Stimulated activated effector memory CD8-positive, alpha-beta T cell treated with anti-CD3 and anti-CD28 coated beads, Interleukin-12 subunit alpha, Interleukin-12 subunit beta, amount 100 ng/mL, for 72 hours (primary cell): ENCODE measurements at regions not wholly inside any gene's neighbourhood (a gene's known extent, or its start where the extent isn't known, plus 50 kb on each side); places are given as distances from the start of the nearest gene placed in this dataset.

Experiments
- ATAC-seq: fragments of 150-1000 bp; cut with Tn5 transposase; 2 replicates; pipeline ENCODE4 v1.10.0; 2021
- DNase-seq, 2 donors: peaks; one replicate each; pipeline ENCODE4 v3.0.0; 2021 to 2022; ENCODE audit warnings: low spot score in 2 of 2
- H3K27ac Mint-ChIP-seq: one replicate; pipeline ENCODE4 v1.8.0; 2022; ENCODE audit warnings: mild to moderate bottlenecking, mixed read lengths
- H3K36me3 Mint-ChIP-seq: one replicate; pipeline ENCODE4 v1.8.0; 2022; ENCODE audit warnings: mild to moderate bottlenecking, mixed read lengths
- H3K4me1 Mint-ChIP-seq: one replicate; pipeline ENCODE4 v1.8.0; 2022; ENCODE audit warnings: mixed read lengths
- H3K4me3 Mint-ChIP-seq: one replicate; pipeline ENCODE4 v1.8.0; 2022; ENCODE audit warnings: mild to moderate bottlenecking, mixed read lengths
- H3K9me3 Mint-ChIP-seq: one replicate; pipeline ENCODE4 v1.8.0; 2022; ENCODE audit warnings: mixed read lengths

DNA sequence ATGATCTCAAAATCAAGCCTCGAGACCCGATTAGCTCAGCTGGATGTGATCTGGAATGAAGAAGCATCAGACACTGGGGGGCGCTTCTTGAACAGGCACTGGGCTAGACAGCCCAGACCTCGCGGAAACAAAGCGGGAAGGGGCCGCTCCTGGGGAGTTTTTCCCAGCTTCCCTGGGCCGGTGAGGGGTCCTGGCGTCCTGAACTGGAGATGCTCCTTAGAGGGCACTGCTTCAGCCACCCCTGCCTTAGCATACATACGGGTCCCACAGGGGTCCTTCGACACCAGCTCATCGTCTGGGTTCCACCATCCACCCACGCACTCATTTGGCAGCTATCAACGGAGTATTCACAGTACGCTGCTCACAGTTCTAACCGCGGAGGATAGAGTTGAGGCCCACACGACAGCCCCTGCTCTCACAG, 146.7 kb downstream of the TSN start:
- H3K4me1 Mint-ChIP-seq: no peaks in the 10 kb centered on the region
- DNase-seq (no peak), ATAC-seq (no peak)
- no peaks in the 10 kb centered on the region for H3K9me3 Mint-ChIP-seq
- H3K36me3 Mint-ChIP-seq: no peaks in the 10 kb centered on the region
- H3K27ac Mint-ChIP-seq: no peak overlapping the region
- H3K4me3 Mint-ChIP-seq: no peak overlapping the region

DNA sequence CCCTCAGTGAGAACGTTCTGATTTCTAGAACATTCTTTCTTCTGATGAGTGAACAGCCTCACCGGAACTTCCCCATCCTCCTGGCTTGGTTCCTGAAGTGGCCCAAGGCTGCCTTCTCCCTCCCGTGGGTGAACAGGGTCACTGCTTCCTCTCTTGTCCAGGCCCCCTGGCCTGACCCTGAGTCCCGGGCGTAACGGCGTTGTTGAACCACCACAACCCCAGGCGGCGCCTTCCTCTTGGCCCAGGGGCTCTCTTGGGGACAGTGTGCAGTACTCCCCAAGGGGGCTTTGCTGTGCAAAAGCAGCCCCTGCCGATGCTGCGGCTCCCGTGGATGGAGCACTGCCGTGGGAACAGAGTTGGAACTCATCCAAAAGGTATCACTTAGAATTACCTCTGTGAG, 147.2 kb downstream of the TSN start:
- DNase-seq: no peak
- no peak overlapping the region for H3K4me3 Mint-ChIP-seq
- H3K27ac Mint-ChIP-seq: no peak overlapping the region
- no peaks in the 10 kb centered on the region for H3K4me1 Mint-ChIP-seq
- no peaks in the 10 kb centered on the region for H3K36me3 Mint-ChIP-seq
- no peak for ATAC-seq
- H3K9me3 Mint-ChIP-seq: no peaks in the 10 kb centered on the region

DNA sequence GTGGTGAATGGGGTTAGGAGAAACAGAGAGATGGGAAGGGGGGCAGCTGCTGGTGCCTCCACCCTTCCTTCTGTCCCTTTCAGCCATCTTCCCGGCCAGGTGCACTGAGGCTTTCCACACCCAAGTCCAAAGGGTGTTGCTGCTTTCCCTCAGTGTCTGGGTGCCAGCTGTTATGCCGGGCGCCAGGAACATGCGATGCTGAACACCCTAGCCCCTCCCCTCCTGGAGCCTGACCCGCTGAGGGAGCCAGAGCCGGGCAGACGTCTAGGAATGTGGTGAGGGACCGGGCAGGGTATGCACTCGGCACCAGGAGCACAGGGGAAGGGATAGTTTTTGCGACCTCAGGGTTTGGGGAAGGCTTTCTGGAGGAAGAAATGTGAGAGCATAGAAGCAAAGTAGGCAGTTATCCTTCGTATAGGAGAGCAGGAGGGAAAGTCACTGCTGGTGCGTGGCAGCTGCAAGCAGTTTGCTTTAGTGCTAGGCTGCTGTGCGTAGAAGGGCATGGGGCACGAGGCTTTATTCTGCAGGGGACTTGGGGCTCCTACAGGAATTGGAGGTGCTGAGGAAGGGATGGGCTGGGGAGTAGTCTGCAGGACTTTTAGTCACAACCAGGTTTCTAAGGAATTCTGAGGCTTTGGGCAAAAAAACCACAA, 147.7 kb downstream of the TSN start:
- H3K36me3 Mint-ChIP-seq: no peaks in the 10 kb centered on the region
- DNase-seq (no peak), ATAC-seq (no peak)
- H3K27ac Mint-ChIP-seq: no peak overlapping the region
- no peak overlapping the region for H3K4me3 Mint-ChIP-seq
- no peaks in the 10 kb centered on the region for H3K9me3 Mint-ChIP-seq
- no peaks in the 10 kb centered on the region for H3K4me1 Mint-ChIP-seq

DNA sequence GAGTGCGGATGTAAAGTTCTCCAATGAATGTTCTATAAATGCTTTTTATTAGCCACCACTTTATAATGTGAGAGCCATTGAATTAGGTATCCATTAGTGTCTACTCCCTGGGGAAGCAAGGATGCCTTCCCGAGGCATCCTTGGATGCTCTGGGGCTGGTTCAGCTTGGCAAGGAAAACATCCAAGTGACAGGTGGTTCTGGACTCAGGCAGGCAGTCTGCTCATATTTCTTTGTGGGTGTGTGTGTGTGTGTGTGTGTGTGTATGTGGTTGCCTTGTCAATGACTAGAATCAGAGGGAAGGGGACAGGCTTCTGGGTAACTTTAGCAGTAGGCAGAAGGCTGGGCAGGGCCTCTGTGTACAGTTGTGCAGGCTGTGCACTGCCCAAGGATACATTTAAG, 149.2 kb downstream of the TSN start:
- Mint-ChIP-seq H3K4me1 (no peaks in the 10 kb centered on the region), H3K27ac (no peak overlapping the region), H3K9me3 (no peaks in the 10 kb centered on the region), H3K36me3 (no peaks in the 10 kb centered on the region), H3K4me3 (no peak overlapping the region)
- ATAC-seq (no peak), DNase-seq (no peak)

DNA sequence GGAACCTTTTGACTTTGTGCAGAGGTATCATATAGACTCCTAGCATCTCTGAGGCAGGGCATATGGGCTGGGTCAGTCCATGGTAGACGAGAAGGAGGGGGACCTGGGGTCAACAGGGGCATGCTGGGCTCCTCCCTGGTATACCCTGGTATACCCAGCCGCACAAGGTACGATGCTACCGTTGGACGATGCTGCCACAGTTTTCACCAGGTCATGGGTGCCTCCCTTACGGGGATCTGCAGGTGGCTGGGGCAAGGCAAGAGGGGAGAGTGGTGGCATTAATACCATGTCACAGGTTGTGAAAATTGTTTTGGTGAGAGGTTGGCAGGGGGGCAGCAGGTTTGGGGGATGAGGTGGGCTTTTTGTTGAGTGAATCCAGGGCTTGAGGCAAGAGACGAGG, 149.8 kb downstream of the TSN start:
- no peak overlapping the region for H3K27ac Mint-ChIP-seq
- H3K4me1 Mint-ChIP-seq: no peaks in the 10 kb centered on the region
- H3K9me3 Mint-ChIP-seq: no peaks in the 10 kb centered on the region
- H3K36me3 Mint-ChIP-seq: no peaks in the 10 kb centered on the region
- DNase-seq (no peak), ATAC-seq (no peak)
- no peak overlapping the region for H3K4me3 Mint-ChIP-seq

DNA sequence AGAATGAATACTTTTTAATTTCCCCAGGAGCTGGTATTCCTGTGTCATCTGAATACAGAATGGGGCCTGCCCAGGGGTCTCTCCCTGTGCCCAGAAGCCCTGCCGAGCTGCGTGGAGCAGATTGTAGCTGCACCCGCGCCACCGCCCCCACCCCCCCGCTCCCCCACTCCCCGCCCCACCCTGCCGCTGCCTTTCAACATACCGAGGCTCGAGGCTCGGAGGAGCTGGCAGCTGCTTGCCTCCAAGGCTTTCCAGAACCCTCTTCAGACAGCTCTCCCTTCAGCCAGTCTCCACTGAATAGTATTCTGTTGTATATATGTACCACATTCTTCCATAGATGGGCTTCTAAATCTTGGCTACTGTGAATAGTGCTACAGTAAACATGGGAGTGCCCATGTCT, 150.7 kb downstream of the TSN start:
- Mint-ChIP-seq H3K4me1 (no peaks in the 10 kb centered on the region), H3K36me3 (no peaks in the 10 kb centered on the region), H3K9me3 (no peaks in the 10 kb centered on the region), H3K4me3 (no peak overlapping the region), H3K27ac (no peak overlapping the region)
- ATAC-seq (no peak), DNase-seq (no peak)

DNA sequence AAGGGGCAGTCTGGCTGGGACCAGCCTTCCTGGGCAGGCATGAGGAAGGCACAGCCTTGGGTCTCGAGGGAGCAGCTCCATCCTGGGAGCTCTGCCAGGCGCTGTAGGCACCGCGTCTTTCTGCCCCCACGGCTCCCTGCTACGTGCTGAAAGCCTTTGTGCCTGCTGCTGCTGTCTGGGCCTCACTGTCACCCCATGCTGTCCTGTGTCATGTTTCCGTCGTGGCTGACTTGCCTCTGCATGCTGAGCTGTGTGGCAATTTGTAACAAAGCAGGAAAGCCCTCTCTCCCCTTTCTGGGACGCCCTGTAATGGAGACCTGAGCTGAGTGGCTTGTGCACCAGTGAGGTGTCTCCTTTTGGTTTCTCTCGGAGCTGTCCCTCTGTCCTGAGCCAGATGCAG, 152.5 kb downstream of the TSN start:
- no peak for ATAC-seq
- Mint-ChIP-seq H3K36me3 (no peaks in the 10 kb centered on the region), H3K4me3 (no peak overlapping the region), H3K9me3 (no peaks in the 10 kb centered on the region), H3K4me1 (no peaks in the 10 kb centered on the region), H3K27ac (no peak overlapping the region)
- DNase-seq: no peak

DNA sequence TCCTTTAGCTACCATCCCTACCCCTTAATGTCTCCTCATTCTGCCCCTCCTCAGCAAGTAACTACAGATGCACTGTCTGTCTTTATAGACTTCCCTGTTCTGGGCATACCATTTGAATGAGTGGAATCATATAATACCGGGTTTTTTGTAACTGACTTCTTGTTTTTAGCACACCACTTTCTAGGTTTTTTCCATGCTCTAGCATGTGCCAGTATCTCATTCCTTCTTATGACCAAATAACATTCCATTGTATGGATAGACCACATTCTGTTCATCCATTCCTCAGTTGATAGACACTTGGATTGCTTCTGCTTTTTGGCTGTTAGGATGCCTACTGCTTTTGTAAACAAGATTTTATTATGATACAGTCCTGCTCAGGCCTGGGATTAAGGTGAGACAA, 154.7 kb downstream of the TSN start:
- no peak for ATAC-seq
- H3K9me3 Mint-ChIP-seq: no peaks in the 10 kb centered on the region
- no peak overlapping the region for H3K27ac Mint-ChIP-seq
- H3K4me3 Mint-ChIP-seq: no peak overlapping the region
- H3K4me1 Mint-ChIP-seq: no peaks in the 10 kb centered on the region
- no peaks in the 10 kb centered on the region for H3K36me3 Mint-ChIP-seq
- no peak for DNase-seq

DNA sequence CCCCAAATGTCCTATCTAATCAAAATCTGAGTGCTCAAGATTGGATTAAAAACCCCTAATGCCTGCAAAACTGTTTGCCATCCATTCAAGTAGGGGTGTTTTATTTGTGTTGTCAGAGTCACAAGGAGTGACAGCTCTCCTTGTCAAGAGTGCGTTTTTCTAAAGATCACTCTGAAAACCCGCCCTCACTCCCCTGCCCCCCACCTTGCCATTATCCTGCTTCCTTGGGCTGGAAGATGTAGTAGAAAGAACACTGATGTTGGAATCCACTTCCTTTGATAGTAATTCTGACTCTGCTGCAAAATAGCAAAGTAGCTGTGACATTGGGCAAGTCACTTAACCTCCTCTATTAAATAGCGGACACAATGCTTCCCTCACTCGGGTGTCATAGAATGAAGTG, 155.6 kb downstream of the TSN start:
- Mint-ChIP-seq H3K4me1 (no peaks in the 10 kb centered on the region), H3K36me3 (no peaks in the 10 kb centered on the region), H3K9me3 (no peaks in the 10 kb centered on the region), H3K4me3 (no peak overlapping the region), H3K27ac (no peak overlapping the region)
- no peak for DNase-seq
- ATAC-seq: no peak

DNA sequence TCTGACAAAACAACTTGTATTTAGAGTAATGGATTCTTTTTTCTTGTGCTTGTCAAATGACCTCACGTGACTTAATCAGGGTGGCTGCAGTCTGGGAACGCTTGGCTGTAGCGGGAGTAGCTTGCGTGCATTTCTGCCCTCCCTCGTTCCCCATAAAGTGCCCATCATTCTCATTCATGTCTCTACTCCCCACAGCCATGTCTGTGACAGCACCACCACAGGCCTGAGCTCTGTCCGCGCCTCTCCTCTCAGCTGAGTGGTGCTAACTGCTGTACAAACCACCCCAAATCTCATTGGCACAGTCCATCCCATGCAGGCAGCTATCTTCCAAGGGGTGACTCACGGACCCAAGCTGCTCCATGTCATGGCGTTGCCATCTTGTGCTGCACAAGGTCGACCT, 161.7 kb downstream of the TSN start:
- Mint-ChIP-seq H3K4me3 (no peak overlapping the region), H3K4me1 (no peaks in the 10 kb centered on the region), H3K27ac (no peak overlapping the region), H3K36me3 (no peaks in the 10 kb centered on the region), H3K9me3 (no peaks in the 10 kb centered on the region)
- no peak for ATAC-seq
- no peak for DNase-seq

DNA sequence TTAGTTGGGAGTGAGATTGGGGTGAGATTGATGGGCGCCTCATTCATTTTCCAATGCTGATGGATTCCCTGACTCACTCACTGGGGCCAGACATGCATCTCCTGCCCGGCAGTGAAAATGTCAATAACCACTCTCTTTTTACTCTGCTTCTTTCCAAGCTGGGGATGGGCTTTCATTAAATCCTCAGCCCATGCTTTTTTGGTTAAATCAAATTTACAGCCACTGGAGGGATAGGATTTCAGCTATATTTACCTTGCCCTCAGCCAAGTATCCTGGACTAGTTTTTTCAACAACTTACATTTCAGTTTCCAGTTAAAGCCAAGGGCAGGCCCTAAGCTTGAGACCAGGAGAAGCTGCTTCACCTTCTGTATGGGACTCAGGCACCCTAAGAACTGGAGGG, 162.8 kb downstream of the TSN start:
- H3K36me3 Mint-ChIP-seq: no peaks in the 10 kb centered on the region
- H3K27ac Mint-ChIP-seq: no peak overlapping the region
- no peaks in the 10 kb centered on the region for H3K4me1 Mint-ChIP-seq
- no peak for DNase-seq
- H3K9me3 Mint-ChIP-seq: peaks cover 3% of the 10 kb centered on the region
- H3K4me3 Mint-ChIP-seq: no peak overlapping the region
- no peak for ATAC-seq

DNA sequence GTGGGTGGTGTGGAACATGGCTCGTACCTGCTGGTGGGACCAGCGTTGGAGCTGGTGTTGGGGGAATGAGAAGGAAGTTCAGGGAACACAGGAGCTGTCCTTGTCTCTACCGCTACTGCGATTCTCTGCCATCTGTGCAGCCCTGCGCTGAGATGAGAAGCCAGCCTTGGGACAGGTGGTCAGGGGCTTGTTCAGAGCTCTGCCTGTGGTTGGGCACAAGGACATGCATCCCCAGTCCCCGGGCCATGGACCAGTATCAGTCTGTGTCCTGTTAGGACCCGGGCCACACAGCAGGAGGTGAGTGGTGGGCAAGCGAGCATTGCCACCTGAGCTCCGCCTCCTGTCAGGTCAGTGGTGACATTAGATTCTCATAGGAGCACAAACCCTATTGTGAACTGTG, 164.4 kb downstream of the TSN start:
- no peaks in the 10 kb centered on the region for H3K4me1 Mint-ChIP-seq
- ATAC-seq (peak; percentile 24), DNase-seq (no peak)
- no peak overlapping the region for H3K4me3 Mint-ChIP-seq
- H3K9me3 Mint-ChIP-seq: peaks cover 4% of the 10 kb centered on the region
- H3K36me3 Mint-ChIP-seq: no peaks in the 10 kb centered on the region
- no peak overlapping the region for H3K27ac Mint-ChIP-seq

DNA sequence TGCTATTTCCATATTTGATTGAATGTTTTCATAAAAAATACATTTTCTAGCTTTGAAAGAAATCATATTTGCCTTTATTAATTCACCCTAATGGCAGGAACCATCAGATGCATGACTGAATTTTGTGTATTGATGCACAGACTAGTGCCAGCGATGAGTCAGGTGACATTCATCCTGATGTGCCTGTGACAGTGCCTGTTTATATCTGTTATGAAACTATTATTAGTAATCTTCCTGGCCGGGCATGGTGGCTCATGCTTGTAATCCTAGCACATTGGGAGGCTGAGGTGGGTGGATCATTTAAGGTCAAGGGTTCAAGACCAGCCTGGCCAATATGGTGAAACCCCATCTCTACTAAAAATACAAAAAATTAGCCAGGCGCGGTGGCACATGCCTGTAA, 170.0 kb downstream of the TSN start:
- Mint-ChIP-seq H3K4me3 (no peak overlapping the region), H3K9me3 (peaks cover 4% of the 10 kb centered on the region), H3K27ac (no peak overlapping the region), H3K36me3 (no peaks in the 10 kb centered on the region), H3K4me1 (no peaks in the 10 kb centered on the region)
- no peak for DNase-seq
- ATAC-seq: no peak

DNA sequence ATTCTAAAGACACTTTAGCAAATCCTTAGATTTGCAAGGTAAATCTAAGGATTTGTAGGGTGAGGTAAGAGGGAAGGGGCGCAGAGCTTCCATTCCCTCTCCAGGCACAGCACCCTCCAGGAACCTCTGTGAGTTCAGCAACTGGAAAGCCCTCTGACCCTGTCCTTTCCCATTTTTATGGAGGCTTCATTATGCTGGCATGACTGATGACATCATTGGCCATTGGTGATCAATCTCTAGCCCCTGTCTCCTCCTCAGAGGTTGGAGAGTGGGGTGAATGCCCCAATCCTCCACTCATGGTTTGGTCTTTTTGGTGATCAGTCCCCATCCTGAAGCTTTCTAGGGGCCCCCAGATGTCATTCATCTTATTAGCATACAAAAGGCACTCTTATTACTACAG, 187.8 kb downstream of the TSN start:
- H3K27ac Mint-ChIP-seq: no peak overlapping the region
- no peaks in the 10 kb centered on the region for H3K36me3 Mint-ChIP-seq
- H3K9me3 Mint-ChIP-seq: no peaks in the 10 kb centered on the region

DNA sequence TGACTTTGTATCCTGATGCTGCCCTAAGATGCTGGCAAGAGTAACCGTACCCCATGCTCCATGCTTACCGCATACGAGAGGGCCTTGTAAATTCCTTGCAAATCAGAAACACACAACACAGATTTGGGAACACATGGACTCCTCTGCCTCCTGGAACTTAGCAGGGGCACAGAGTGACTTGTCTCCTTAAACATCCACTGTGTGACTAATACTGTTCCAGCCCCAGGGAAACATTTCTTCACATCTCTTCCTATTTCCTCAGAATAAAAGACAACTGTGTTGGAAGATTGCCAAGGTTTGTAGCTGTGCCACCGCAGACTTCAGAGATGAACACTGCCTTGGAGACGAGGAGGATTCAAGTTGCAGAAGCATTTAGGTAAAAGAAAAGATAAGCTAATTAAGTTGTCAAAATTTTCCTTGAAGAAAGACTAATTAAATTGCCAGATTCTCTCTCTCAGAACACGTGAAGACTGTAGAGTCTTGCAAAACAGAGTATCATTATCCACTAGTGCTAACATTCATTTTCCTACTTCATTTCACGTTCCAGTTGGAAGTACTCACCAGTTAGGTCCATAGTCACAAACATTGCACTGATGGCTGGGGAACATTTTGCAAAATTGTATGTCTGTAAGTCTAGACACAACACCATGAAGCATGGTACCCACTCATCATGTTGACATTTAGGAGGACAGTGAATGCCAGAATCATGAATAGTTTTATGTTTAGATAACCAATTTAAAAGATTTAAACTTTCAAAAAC, 188.8 kb downstream of the TSN start:
- Mint-ChIP-seq H3K27ac (no peak overlapping the region), H3K9me3 (no peaks in the 10 kb centered on the region), H3K36me3 (no peaks in the 10 kb centered on the region), H3K4me3 (no peak overlapping the region), H3K4me1 (no peaks in the 10 kb centered on the region)
- ATAC-seq (no peak), DNase-seq (no peak)

More for the DNA sequence above, 187.8 kb downstream of the TSN start:
- DNase-seq: no peak
- H3K4me1 Mint-ChIP-seq: no peaks in the 10 kb centered on the region
- no peak overlapping the region for H3K4me3 Mint-ChIP-seq
- no peak for ATAC-seq

DNA sequence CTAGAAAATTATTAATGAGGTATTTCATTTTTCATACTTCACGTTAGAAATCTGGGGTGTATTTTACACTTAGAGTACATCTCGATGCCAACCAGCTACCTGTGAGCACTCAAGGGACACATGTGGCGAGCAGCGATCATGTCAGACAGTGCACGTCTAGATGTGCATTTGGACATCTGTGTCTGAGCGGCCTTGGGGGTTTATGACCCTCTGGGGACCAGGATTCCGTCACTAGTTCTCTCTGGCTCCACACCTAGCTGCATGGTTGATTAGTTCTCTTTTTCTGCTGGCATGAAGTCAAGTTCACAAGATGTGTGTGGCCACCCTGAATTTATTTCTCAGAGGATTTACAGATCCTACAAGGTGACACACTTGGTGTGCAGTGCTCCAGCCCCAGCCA, 192.2 kb downstream of the TSN start:
- Mint-ChIP-seq H3K27ac (no peak overlapping the region), H3K4me1 (no peaks in the 10 kb centered on the region), H3K36me3 (no peaks in the 10 kb centered on the region), H3K9me3 (no peaks in the 10 kb centered on the region), H3K4me3 (no peak overlapping the region)
- ATAC-seq (no peak), DNase-seq (no peak)
